ENCODE measurements at regions not wholly inside any gene's neighbourhood (a gene's known extent, or its start where the extent isn't known, plus 50 kb on each side); places are given as distances from the start of the nearest gene placed in this dataset.

DNA sequence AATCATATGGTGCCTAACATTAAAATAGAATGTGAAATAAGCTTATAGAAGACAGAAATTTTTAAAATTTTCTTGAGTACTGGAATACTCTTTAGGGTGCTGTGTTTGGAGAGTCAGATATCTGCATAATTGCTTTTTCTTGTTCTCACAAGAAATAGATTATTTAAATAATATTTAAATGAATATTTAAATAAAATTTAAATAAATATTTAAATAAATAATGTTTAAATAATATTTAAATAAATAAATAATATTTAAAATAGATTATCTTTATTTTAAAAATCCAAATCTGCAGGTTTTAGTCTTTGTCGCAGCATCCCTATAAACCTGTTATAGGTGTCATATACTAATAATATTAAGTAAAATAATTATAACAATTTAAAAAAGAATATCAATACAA, 1589.4 kb downstream of the MAT2B start:
- TF ChIP-seq ZNF70 (CRISPR knock-in tag; IDR thresholded peaks at IDR 0.05) (no peak), SNAI2 (CRISPR knock-in tag; IDR thresholded peaks at IDR 0.05) (no peak), RARB (CRISPR knock-in tag; IDR thresholded peaks at IDR 0.05) (no peak), GLIS3 (CRISPR knock-in tag; IDR thresholded peaks at IDR 0.05) (no peak), ZNF8 (CRISPR knock-in tag; IDR thresholded peaks at IDR 0.05) (no peak), ARNTL (CRISPR knock-in tag; IDR thresholded peaks at IDR 0.05; ENCODE audit: borderline replicate concordance, low read depth) (no peak), ZFP3 (CRISPR knock-in tag; IDR thresholded peaks at IDR 0.05) (no peak), TCF4 (CRISPR knock-in tag; IDR thresholded peaks at IDR 0.05; ENCODE audit: borderline replicate concordance) (no peak), POU6F1 (CRISPR knock-in tag; IDR thresholded peaks at IDR 0.05; ENCODE audit: borderline replicate concordance, low read depth) (no peak), ESRRG (CRISPR knock-in tag; IDR thresholded peaks at IDR 0.05) (no peak), OSR1 (CRISPR knock-in tag; IDR thresholded peaks at IDR 0.05) (no peak), ZC3H10 (CRISPR knock-in tag; IDR thresholded peaks at IDR 0.05) (no peak), ISL1 (CRISPR knock-in tag; IDR thresholded peaks at IDR 0.05) (no peak)
- TF ChIP-seq, protein P1, sequence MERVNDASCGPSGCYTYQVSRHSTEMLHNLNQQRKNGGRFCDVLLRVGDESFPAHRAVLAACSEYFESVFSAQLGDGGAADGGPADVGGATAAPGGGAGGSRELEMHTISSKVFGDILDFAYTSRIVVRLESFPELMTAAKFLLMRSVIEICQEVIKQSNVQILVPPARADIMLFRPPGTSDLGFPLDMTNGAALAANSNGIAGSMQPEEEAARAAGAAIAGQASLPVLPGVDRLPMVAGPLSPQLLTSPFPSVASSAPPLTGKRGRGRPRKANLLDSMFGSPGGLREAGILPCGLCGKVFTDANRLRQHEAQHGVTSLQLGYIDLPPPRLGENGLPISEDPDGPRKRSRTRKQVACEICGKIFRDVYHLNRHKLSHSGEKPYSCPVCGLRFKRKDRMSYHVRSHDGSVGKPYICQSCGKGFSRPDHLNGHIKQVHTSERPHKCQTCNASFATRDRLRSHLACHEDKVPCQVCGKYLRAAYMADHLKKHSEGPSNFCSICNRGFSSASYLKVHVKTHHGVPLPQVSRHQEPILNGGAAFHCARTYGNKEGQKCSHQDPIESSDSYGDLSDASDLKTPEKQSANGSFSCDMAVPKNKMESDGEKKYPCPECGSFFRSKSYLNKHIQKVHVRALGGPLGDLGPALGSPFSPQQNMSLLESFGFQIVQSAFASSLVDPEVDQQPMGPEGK (CRISPR knock-in tag; IDR thresholded peaks at IDR 0.05; ENCODE audit: borderline replicate concordance), result no peak
- TF ChIP-seq, protein P2, sequence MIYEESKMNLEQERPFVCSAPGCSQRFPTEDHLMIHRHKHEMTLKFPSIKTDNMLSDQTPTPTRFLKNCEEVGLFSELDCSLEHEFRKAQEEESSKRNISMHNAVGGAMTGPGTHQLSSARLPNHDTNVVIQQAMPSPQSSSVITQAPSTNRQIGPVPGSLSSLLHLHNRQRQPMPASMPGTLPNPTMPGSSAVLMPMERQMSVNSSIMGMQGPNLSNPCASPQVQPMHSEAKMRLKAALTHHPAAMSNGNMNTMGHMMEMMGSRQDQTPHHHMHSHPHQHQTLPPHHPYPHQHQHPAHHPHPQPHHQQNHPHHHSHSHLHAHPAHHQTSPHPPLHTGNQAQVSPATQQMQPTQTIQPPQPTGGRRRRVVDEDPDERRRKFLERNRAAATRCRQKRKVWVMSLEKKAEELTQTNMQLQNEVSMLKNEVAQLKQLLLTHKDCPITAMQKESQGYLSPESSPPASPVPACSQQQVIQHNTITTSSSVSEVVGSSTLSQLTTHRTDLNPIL (CRISPR knock-in tag; IDR thresholded peaks at IDR 0.05; ENCODE audit: low read depth), result no peak
- TF ChIP-seq, protein P3, sequence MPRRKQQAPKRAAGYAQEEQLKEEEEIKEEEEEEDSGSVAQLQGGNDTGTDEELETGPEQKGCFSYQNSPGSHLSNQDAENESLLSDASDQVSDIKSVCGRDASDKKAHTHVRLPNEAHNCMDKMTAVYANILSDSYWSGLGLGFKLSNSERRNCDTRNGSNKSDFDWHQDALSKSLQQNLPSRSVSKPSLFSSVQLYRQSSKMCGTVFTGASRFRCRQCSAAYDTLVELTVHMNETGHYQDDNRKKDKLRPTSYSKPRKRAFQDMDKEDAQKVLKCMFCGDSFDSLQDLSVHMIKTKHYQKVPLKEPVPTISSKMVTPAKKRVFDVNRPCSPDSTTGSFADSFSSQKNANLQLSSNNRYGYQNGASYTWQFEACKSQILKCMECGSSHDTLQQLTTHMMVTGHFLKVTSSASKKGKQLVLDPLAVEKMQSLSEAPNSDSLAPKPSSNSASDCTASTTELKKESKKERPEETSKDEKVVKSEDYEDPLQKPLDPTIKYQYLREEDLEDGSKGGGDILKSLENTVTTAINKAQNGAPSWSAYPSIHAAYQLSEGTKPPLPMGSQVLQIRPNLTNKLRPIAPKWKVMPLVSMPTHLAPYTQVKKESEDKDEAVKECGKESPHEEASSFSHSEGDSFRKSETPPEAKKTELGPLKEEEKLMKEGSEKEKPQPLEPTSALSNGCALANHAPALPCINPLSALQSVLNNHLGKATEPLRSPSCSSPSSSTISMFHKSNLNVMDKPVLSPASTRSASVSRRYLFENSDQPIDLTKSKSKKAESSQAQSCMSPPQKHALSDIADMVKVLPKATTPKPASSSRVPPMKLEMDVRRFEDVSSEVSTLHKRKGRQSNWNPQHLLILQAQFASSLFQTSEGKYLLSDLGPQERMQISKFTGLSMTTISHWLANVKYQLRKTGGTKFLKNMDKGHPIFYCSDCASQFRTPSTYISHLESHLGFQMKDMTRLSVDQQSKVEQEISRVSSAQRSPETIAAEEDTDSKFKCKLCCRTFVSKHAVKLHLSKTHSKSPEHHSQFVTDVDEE (CRISPR knock-in tag; IDR thresholded peaks at IDR 0.05), result no peak
- no peak for ATAC-seq

DNA sequence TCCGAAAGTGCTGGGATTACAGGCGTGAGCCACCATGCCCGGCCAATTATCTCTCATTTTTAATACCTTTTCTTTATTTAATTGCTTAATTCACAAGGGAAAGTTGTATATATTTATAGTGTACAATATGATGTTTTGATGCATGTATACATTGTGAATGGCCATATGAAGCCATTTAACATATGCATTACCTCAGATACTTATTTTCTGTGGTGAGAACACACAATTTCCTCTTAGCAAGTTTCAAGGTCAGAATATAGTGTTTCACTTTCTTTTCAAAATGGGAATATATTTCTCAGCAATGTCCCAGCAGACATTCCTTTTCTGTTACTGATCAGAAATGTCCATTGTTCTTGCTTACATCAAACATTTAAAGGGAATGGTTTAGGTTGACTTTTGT, 1596.3 kb downstream of the MAT2B start:
- TF ChIP-seq OSR1 (CRISPR knock-in tag; IDR thresholded peaks at IDR 0.05) (no peak), ZC3H10 (CRISPR knock-in tag; IDR thresholded peaks at IDR 0.05) (no peak), RARB (CRISPR knock-in tag; IDR thresholded peaks at IDR 0.05) (no peak), ISL1 (CRISPR knock-in tag; IDR thresholded peaks at IDR 0.05) (no peak), ZFP30 (CRISPR knock-in tag; IDR thresholded peaks at IDR 0.05) (no peak), POU6F1 (CRISPR knock-in tag; IDR thresholded peaks at IDR 0.05; ENCODE audit: borderline replicate concordance, low read depth) (no peak)
- TF ChIP-seq, protein P2 (CRISPR knock-in tag; IDR thresholded peaks at IDR 0.05; ENCODE audit: low read depth), result no peak
- TF ChIP-seq, protein P1 (CRISPR knock-in tag; IDR thresholded peaks at IDR 0.05; ENCODE audit: borderline replicate concordance), result no peak
- no peak for ATAC-seq

Measured in SK-N-SH treated with all-trans-retinoic acid at 6 μM for 48 hours (cell line).